HFFc6 (cell line): ENCODE measurements at regions not wholly inside any gene's neighbourhood (a gene's known extent, or its start where the extent isn't known, plus 50 kb on each side); places are given as distances from the start of the nearest gene placed in this dataset.

Experiments
- DNase-seq: peaks from one replicate; pipeline ENCODE4 v3.0.0-alpha.2; 2018
- H3K27ac Mint-ChIP-seq: 2 replicates; pipeline ENCODE4 v1.8.0; 2020; ENCODE audit warnings: mild to moderate bottlenecking, mixed read lengths
- H3K27me3 Mint-ChIP-seq: 2 replicates; pipeline ENCODE4 v1.8.0; 2021; ENCODE audit warnings: mild to moderate bottlenecking, moderate library complexity, mixed read lengths; ENCODE audit not compliant: insufficient read depth
- H3K36me3 Mint-ChIP-seq: 2 replicates; pipeline ENCODE4 v1.8.0; 2021; ENCODE audit warnings: low read depth, mixed read lengths
- H3K4me1 Mint-ChIP-seq: 2 replicates; pipeline ENCODE4 v1.8.0; 2020; ENCODE audit warnings: low read depth, mixed read lengths
- H3K4me3 Mint-ChIP-seq: 2 replicates; pipeline ENCODE4 v1.8.0; 2020; ENCODE audit warnings: mild to moderate bottlenecking, moderate library complexity, mixed read lengths
- H3K9me3 Mint-ChIP-seq: 2 replicates; pipeline ENCODE4 v1.8.0; 2020; ENCODE audit warnings: mild to moderate bottlenecking, mixed read lengths
- CTCF ChIP-seq: fragments of 200-600 bp; sonication (generic); IDR thresholded peaks from 2 replicates; pipeline ENCODE4 v1.5.0; 2021; ENCODE audit warnings: antibody characterized with exemption, mild to moderate bottlenecking

GRCh38 chr1:91080650-91081049, 58.8 kb upstream of the ZNF644 start:
- DNase-seq, result peak; percentile 22
- no peaks in the 10 kb centered on the region; the same call in 1 of the 2 replicates for H3K27me3 Mint-ChIP-seq

GRCh38 chr1:91078859-91079258, 57.0 kb upstream of the ZNF644 start:
- no peak for TF ChIP-seq CTCF
- H3K4me1 Mint-ChIP-seq, result peaks cover 21% of the 10 kb centered on the region; the same call in 1 of the 2 replicates
- H3K27me3 Mint-ChIP-seq, result no peaks in the 10 kb centered on the region; the same call in 1 of the 2 replicates
- DNase-seq, result no peak
- no peak overlapping the region for H3K4me3 Mint-ChIP-seq
- H3K27ac Mint-ChIP-seq, result no peak overlapping the region
- H3K36me3 Mint-ChIP-seq, result no peaks in the 10 kb centered on the region
- H3K9me3 Mint-ChIP-seq, result no peaks in the 10 kb centered on the region

More at GRCh38 chr1:91080650-91081049, 58.8 kb upstream of the ZNF644 start:
- no peaks in the 10 kb centered on the region for H3K36me3 Mint-ChIP-seq
- peak overlapping the region; percentile 27; the same call in 1 of the 2 replicates for H3K27ac Mint-ChIP-seq
- H3K4me3 Mint-ChIP-seq, result 0 out of 2 replicates have a peak overlapping the region, but pooled peaks have one; percentile 23
- H3K4me1 Mint-ChIP-seq, result peaks cover 16% of the 10 kb centered on the region; the same call in 1 of the 2 replicates
- TF ChIP-seq CTCF, result no peak
- H3K9me3 Mint-ChIP-seq, result no peaks in the 10 kb centered on the region

GRCh38 chr1:91076834-91077233, 55.0 kb upstream of the ZNF644 start:
- H3K27ac Mint-ChIP-seq, result no peak overlapping the region
- H3K4me1 Mint-ChIP-seq, result peaks cover 21% of the 10 kb centered on the region; the same call in 1 of the 2 replicates
- H3K4me3 Mint-ChIP-seq, result no peak overlapping the region

GRCh38 chr1:91075233-91076135, 53.6 kb upstream of the ZNF644 start:
- DNase-seq, result no peak
- no peak overlapping the region; the same call in 1 of the 2 replicates for H3K4me3 Mint-ChIP-seq
- peaks cover 12% of the 10 kb centered on the region; the same call in 1 of the 2 replicates for H3K4me1 Mint-ChIP-seq
- no peaks in the 10 kb centered on the region for H3K36me3 Mint-ChIP-seq
- no peaks in the 10 kb centered on the region; the same call in 1 of the 2 replicates for H3K27me3 Mint-ChIP-seq
- no peak for TF ChIP-seq CTCF
- peak overlapping the region; percentile 30; the same call in 1 of the 2 replicates for H3K27ac Mint-ChIP-seq
- H3K9me3 Mint-ChIP-seq, result no peaks in the 10 kb centered on the region; the same call in 1 of the 2 replicates

More at GRCh38 chr1:91076834-91077233, 55.0 kb upstream of the ZNF644 start:
- H3K36me3 Mint-ChIP-seq, result no peaks in the 10 kb centered on the region
- no peaks in the 10 kb centered on the region for H3K9me3 Mint-ChIP-seq
- no peak for DNase-seq
- H3K27me3 Mint-ChIP-seq, result no peaks in the 10 kb centered on the region; the same call in 1 of the 2 replicates
- TF ChIP-seq CTCF, result no peak

GRCh38 chr1:91073299-91073698, 51.5 kb upstream of the ZNF644 start:
- Mint-ChIP-seq H3K36me3 (0 out of 2 replicates have a peak, but pooled peaks cover 3% of the 10 kb centered on the region), H3K27me3 (peaks cover 2% of the 10 kb centered on the region), H3K27ac (no peak overlapping the region), H3K9me3 (peaks cover 8% of the 10 kb centered on the region; the same call in 1 of the 2 replicates), H3K4me3 (no peak overlapping the region), H3K4me1 (peaks cover 12% of the 10 kb centered on the region; the same call in 1 of the 2 replicates)
- no peak for DNase-seq
- TF ChIP-seq CTCF, result no peak
